A549 (cell line): ENCODE measurements at regions not wholly inside any gene's neighbourhood (a gene's known extent, or its start where the extent isn't known, plus 50 kb on each side); places are given as distances from the start of the nearest gene placed in this dataset.

ENCODE experiments used
- CHD2 ChIP-seq: fragments of 150-350 bp; IDR thresholded peaks from 2 replicates; pipeline ENCODE4 v1.6.1; 2014; ENCODE audit warnings: low read length; ENCODE audit not compliant: partially characterized antibody
- CTCF ChIP-seq: fragments of >200 bp; sonication (Bioruptor Twin); formaldehyde crosslinking; IDR thresholded peaks from 3 replicates; pipeline ENCODE4 v1.5.1; 2016
- E2F6 ChIP-seq: IDR thresholded peaks from 2 replicates; pipeline ENCODE4 v1.6.1; 2012; ENCODE audit warnings: low read depth, borderline replicate concordance

- TF ChIP-seq CTCF (no peak), E2F6 (no peak), CHD2 (no peak)
These were observed 890.7 kb upstream of the EPHA6 start for GRCh38 chr3:95923496-95924210.
